Nephron (organoid): ENCODE measurements at regions not wholly inside any gene's neighbourhood (a gene's known extent, or its start where the extent isn't known, plus 50 kb on each side); places are given as distances from the start of the nearest gene placed in this dataset.
"Not testable (repeated sequence)": the region's sequence is repeated elsewhere in the genome, so short reads cannot be mapped to it uniquely, and the experiment has no call there.

Source experiments
- H3K27ac Mint-ChIP-seq, 3 experiments: 2 replicates each; pipeline ENCODE4 v1.8.0; 2020; ENCODE audit warnings: mixed read lengths in 3 of 3, mild to moderate bottlenecking in 2 of 3, moderate library complexity in 1 of 3
- H3K27me3 Mint-ChIP-seq: 2 replicates; pipeline ENCODE4 v1.8.0; 2021; ENCODE audit warnings: low read depth, mild to moderate bottlenecking, moderate library complexity, mixed read lengths
- H3K36me3 Mint-ChIP-seq: 2 replicates; pipeline ENCODE4 v1.8.0; 2020; ENCODE audit warnings: low read depth, mixed read lengths
- H3K4me1 Mint-ChIP-seq: 2 replicates; pipeline ENCODE4 v1.8.0; 2020; ENCODE audit warnings: mixed read lengths
- H3K4me3 Mint-ChIP-seq, 3 experiments: 2 replicates each; pipeline ENCODE4 v1.8.0; 2020; ENCODE audit warnings: mild to moderate bottlenecking in 3 of 3, mixed read lengths in 3 of 3, moderate library complexity in 2 of 3
- H3K9me3 Mint-ChIP-seq: 2 replicates; pipeline ENCODE4 v1.8.0; 2020; ENCODE audit warnings: mixed read lengths
- TF ChIP-seq, protein P1 (sequence below), 3 experiments: fragments of 200-600 bp; sonication (generic); IDR thresholded peaks; one replicate each; pipeline ENCODE4 v1.5.0; 2021; ENCODE audit warnings: antibody characterized with exemption in 3 of 3; ENCODE audit not compliant: unreplicated experiment in 3 of 3

DNA sequence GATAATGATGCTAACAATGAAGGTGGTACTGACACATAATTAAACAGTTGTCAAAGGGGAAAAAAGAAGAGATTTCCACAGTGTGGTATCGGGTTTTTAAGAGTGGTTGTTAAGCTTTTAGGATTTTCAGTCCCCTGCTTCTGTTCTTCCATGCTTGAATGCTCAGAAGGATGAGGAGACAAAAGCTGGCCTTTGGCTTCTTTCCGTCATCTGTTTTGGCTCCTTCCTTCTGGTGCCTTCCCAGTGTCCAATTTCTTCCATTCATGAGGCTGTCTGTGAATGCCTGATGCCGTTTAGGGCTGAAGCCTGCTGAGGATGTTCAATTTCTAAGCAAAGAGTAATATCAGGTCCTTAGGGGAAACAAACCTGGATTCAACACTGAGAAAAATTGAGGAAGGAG lies 179.6 kb upstream of the GLRA1 start:
- Mint-ChIP-seq H3K4me3 (no peak overlapping the region), H3K27ac (no peak overlapping the region), H3K36me3 (no peaks in the 10 kb centered on the region), H3K27me3 (peaks cover 4% of the 10 kb centered on the region), H3K9me3 (peaks cover 4% of the 10 kb centered on the region), H3K4me1 (peaks cover 4% of the 10 kb centered on the region)
- TF ChIP-seq, protein P1, sequence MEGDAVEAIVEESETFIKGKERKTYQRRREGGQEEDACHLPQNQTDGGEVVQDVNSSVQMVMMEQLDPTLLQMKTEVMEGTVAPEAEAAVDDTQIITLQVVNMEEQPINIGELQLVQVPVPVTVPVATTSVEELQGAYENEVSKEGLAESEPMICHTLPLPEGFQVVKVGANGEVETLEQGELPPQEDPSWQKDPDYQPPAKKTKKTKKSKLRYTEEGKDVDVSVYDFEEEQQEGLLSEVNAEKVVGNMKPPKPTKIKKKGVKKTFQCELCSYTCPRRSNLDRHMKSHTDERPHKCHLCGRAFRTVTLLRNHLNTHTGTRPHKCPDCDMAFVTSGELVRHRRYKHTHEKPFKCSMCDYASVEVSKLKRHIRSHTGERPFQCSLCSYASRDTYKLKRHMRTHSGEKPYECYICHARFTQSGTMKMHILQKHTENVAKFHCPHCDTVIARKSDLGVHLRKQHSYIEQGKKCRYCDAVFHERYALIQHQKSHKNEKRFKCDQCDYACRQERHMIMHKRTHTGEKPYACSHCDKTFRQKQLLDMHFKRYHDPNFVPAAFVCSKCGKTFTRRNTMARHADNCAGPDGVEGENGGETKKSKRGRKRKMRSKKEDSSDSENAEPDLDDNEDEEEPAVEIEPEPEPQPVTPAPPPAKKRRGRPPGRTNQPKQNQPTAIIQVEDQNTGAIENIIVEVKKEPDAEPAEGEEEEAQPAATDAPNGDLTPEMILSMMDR (IDR thresholded peaks at IDR 0.05; ENCODE audit: unreplicated experiment in 3 of 3): no peak

DNA sequence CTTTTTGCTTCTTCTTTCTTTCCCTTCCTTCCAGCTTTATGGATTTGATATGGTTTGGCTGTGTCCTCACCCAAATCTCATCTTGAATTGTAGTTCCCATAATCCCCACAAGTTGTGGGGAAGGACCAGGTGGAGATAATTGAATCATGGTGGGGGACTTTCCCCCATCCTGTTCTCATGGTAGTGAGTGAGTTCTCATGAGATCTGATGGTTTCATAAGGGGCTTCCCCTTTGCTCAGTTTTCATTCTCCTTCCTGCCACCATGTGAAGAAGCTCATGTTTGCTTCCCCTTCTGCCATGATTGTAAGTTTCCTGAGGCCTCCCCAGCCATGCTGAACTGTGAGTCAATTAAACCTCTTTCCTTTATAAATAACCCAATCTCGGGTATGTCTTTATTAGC lies 178.3 kb upstream of the GLRA1 start:
- H3K36me3 Mint-ChIP-seq, H3K27me3 Mint-ChIP-seq, H3K27ac Mint-ChIP-seq, H3K4me1 Mint-ChIP-seq, H3K9me3 Mint-ChIP-seq, H3K4me3 Mint-ChIP-seq: not testable (repeated sequence)

DNA sequence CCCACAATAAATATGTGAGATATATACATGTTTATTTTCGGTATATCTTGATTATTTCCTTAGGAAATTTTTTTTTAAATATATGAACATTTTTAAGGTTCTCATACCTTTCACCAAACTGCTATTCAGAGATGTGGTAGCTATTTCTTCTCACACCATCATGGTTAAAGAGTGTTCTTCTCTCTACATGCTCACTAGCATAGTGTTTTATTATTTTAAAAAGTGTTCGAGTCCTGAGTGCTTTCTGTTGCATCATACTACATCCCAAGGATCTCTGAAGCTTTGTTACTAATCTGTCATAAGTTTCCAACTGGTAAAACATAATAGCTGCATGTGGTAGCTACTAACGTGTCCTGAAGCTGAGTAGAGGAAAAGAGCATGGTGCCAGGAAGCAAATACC lies 177.4 kb upstream of the GLRA1 start:
- no peak overlapping the region for H3K4me3 Mint-ChIP-seq
- no peaks in the 10 kb centered on the region for H3K4me1 Mint-ChIP-seq
- H3K36me3 Mint-ChIP-seq: no peaks in the 10 kb centered on the region
- no peaks in the 10 kb centered on the region for H3K9me3 Mint-ChIP-seq
- no peak overlapping the region for H3K27ac Mint-ChIP-seq
- TF ChIP-seq, protein P1 (IDR thresholded peaks at IDR 0.05; ENCODE audit: unreplicated experiment in 3 of 3): no peak
- H3K27me3 Mint-ChIP-seq: peaks cover under 1% of the 10 kb centered on the region

DNA sequence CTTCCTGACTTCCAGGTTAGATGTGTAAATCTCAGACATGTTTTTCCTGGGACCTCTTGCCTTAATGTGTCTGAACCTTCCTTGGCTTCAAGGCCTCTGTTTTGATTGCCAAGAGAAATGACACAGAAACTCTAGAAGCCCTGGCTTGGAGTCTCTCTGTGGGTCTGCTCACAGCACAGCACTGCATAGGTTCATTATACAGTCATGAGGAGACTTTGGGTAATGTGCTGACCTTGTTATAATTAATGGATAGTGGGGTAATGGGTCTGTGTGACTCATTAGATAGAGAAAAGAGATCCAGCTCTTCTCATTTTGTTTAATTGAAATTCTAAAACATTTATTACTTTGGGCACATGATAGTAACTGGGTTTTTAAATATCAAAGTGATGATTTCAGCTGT lies 175.8 kb upstream of the GLRA1 start:
- Mint-ChIP-seq H3K27ac (no peak overlapping the region), H3K36me3 (no peaks in the 10 kb centered on the region), H3K4me1 (no peaks in the 10 kb centered on the region), H3K4me3 (no peak overlapping the region), H3K9me3 (no peaks in the 10 kb centered on the region), H3K27me3 (peaks cover 4% of the 10 kb centered on the region)
- TF ChIP-seq, protein P1 (IDR thresholded peaks at IDR 0.05; ENCODE audit: unreplicated experiment in 3 of 3): no peak

DNA sequence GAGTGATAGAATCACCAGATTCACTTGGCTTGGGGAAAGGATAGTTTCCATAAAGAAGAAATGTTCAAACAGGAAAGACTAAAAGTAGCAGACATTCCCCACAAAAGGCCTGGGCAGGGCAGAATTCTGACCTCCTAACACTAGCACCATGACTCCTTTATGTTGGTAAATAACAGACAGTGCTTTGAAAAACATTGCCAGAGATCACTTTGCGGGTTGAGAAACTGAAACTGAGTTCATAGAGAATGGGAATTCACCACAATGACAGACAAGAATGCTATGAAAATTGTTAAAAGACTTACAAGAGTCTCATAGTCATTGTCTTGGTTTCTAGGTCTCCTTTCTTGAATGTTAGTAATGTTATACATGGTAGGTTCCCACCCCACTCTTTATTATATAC lies 172.5 kb upstream of the GLRA1 start:
- Mint-ChIP-seq H3K27ac (no peak overlapping the region), H3K36me3 (no peaks in the 10 kb centered on the region), H3K4me3 (no peak overlapping the region), H3K9me3 (no peaks in the 10 kb centered on the region), H3K27me3 (peaks cover 4% of the 10 kb centered on the region), H3K4me1 (peaks cover 15% of the 10 kb centered on the region)
- TF ChIP-seq, protein P1 (IDR thresholded peaks at IDR 0.05; ENCODE audit: unreplicated experiment in 3 of 3): no peak

DNA sequence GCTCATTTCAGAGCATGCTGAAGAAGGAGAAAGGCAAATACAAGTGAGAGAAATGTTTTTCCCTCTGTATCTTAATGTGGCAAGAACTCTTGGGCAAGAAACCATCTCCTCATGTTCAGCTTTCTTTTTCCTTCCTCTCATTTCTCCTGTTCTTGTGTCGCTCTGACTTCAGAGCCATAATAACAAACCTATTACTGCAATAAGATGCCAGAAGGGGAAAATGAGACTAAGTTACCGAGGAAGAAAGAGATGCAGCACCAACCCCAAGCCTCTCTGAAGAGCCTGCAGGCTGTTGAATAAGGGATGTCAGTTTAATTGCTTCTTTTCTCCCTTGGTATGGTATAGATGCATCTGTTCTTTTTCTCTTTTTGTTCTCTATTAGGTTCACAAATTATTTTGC lies 170.1 kb upstream of the GLRA1 start:
- no peak overlapping the region for H3K27ac Mint-ChIP-seq
- peaks cover 20% of the 10 kb centered on the region for H3K4me1 Mint-ChIP-seq
- no peaks in the 10 kb centered on the region for H3K36me3 Mint-ChIP-seq
- no peaks in the 10 kb centered on the region for H3K9me3 Mint-ChIP-seq
- H3K4me3 Mint-ChIP-seq: no peak overlapping the region
- TF ChIP-seq, protein P1 (IDR thresholded peaks at IDR 0.05; ENCODE audit: unreplicated experiment in 3 of 3): no peak
- peaks cover 4% of the 10 kb centered on the region for H3K27me3 Mint-ChIP-seq
